Psoas muscle (tissue), 7 donors: ENCODE measurements at regions not wholly inside any gene's neighbourhood (a gene's known extent, or its start where the extent isn't known, plus 50 kb on each side); places are given as distances from the start of the nearest gene placed in this dataset.
A peak's percentile ranks its signal among the peaks of the same experiment; 100 is the strongest.

Source experiments
- ATAC-seq, 4 donors: fragments of 200-7000 bp; cut with Tn5 transposase; one replicate each; pipeline ENCODE4 v1.9.1; 2020; ENCODE audit warnings: moderate library complexity in 3 of 4, mild to moderate bottlenecking in 2 of 4
- DNase-seq, 2 donors: peaks; one replicate each; pipeline ENCODE4 v3.0.0-alpha.2; 2020
- H3K27ac ChIP-seq: fragments of 200-600 bp; one replicate; pipeline ENCODE4 v1.8.0; 2022
- H3K27me3 ChIP-seq, 3 donors: fragments of 200-600 bp in 1 of 3; one replicate each; pipeline versions ENCODE4 v1.6.1 to v1.8.0; 2013 to 2022; ENCODE audit warnings: low read length in 2 of 3, mild to moderate bottlenecking in 2 of 3, moderate library complexity in 1 of 3; ENCODE audit not compliant: insufficient read depth in 3 of 3
- H3K36me3 ChIP-seq, 2 donors: fragments of 200-600 bp in 1 of 2; one replicate each; pipeline versions ENCODE4 v1.6.1 to v1.8.0; 2013 to 2022; ENCODE audit warnings: low read depth in 1 of 2, mild to moderate bottlenecking in 1 of 2, moderate library complexity in 1 of 2; ENCODE audit not compliant: insufficient read depth in 1 of 2
- H3K4me1 ChIP-seq: fragments of 200-600 bp; one replicate; pipeline ENCODE4 v1.8.0; 2022
- H3K4me3 ChIP-seq: fragments of 200-600 bp; one replicate; pipeline ENCODE4 v1.8.0; 2022; ENCODE audit warnings: mild to moderate bottlenecking
- H3K9me3 ChIP-seq: fragments of 200-600 bp; one replicate; pipeline ENCODE4 v1.8.0; 2022
- WGBS, 3 donors: extraction: QIAGEN DNeasy Blood & Tissue Kit; methylation state at CpG; one replicate each; pipeline versions ENCODE4 v1.1.6 to v1.1.7; 2013; 5-methylcytosine and 5-hydroxymethylcytosine counted together
- intact Hi-C, 2 donors: fragments of 100-400 bp; cut with DNase I; formaldehyde crosslinking; loops; one replicate each; pipeline versions ENCODE4 v1.11.0 to v1.14.2; 2022
- TF ChIP-seq, protein P1 (sequence below): fragments of 200-600 bp; IDR thresholded peaks from one replicate; pipeline ENCODE4 v1.8.0; 2022; ENCODE audit warnings: antibody characterized with exemption
- donor health status: healthy with polysubstance abuse.
- donor health status: DM: no; HTN: no; CAD: no; lungs with moderate emphysema.
- donor health status: Bipolar disorder and iron deficiency.
- donor health status: healthy.
- donor health status: DM: yes; HTN: yes; CAD: no.
- donor health status: DM: no; HTN: no; CAD: no.
- donor health status: DM: yes; HTN: yes; CAD: no.

DNA sequence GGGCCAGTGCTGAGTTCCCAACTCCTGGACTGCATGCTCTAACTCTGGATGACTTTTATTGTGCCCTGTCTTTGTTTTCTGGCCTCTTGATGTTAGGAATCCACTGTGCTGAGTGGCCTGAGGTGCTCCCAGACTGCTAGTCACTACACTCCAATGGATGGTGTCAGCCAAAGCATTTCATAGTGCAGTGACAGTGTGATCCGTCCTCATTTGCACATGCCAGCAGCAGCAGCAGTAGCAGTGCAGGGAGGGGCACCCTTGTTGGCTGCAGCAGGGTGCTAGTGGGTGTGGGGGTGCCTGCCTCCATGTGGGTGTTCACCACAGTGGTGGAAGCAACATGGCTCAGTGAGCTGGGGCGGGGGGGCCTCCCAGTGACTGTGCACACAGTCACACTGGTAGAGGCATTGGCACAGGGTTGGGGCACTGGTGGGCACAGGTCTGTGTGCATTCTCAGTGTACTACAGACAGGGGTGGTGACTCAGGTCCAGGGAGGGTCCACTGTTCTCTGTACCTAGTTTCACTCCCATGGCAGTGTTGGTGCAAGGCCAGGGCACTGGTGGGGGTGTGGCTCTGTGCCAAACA is 214.0 kb downstream of the ZC3H11B start:
- intact Hi-C loops: no loop called here
- H3K36me3 ChIP-seq: no peaks in the 10 kb centered on the region
- DNase-seq: no peak
- no peak for ATAC-seq
- H3K9me3 ChIP-seq: peaks cover 7% of the 10 kb centered on the region
- H3K4me3 ChIP-seq: no peak overlapping the region
- WGBS, 3 donors: 66 to 78% (median 67%) methylated on average over 2 of the region's 2 CpGs
- no peaks in the 10 kb centered on the region for H3K27me3 ChIP-seq
- no peaks in the 10 kb centered on the region for H3K4me1 ChIP-seq
- TF ChIP-seq, protein P1, sequence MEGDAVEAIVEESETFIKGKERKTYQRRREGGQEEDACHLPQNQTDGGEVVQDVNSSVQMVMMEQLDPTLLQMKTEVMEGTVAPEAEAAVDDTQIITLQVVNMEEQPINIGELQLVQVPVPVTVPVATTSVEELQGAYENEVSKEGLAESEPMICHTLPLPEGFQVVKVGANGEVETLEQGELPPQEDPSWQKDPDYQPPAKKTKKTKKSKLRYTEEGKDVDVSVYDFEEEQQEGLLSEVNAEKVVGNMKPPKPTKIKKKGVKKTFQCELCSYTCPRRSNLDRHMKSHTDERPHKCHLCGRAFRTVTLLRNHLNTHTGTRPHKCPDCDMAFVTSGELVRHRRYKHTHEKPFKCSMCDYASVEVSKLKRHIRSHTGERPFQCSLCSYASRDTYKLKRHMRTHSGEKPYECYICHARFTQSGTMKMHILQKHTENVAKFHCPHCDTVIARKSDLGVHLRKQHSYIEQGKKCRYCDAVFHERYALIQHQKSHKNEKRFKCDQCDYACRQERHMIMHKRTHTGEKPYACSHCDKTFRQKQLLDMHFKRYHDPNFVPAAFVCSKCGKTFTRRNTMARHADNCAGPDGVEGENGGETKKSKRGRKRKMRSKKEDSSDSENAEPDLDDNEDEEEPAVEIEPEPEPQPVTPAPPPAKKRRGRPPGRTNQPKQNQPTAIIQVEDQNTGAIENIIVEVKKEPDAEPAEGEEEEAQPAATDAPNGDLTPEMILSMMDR: no peak
- H3K27ac ChIP-seq: no peak overlapping the region

DNA sequence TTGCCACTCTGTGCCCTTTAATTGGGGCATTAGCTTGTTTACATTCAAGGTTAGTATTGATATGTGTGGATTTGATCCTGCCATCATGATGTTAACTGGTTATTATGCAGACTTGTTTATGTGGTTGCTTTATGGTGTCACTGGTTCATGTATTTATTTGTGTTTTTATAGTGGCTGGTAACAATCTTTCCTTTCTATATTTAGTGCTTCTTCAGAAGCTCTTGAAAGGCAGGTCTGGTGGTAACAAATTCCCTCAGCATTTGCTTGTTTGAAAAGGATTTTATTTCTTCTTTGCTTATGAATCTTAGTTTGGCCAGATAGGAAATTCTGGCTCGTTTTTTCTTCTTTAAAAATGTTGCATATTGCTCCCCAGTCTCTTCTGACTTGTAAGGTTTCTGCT is 215.4 kb downstream of the ZC3H11B start:
- no peaks in the 10 kb centered on the region for H3K36me3 ChIP-seq
- peaks cover 7% of the 10 kb centered on the region for H3K9me3 ChIP-seq
- H3K4me1 ChIP-seq: no peaks in the 10 kb centered on the region
- no peak overlapping the region for H3K27ac ChIP-seq
- H3K4me3 ChIP-seq: no peak overlapping the region
- 50 to 69% (median 56%) methylated on average over 1 of the region's 1 CpG for WGBS, 3 donors
- DNase-seq (no peak), ATAC-seq (no peak)
- TF ChIP-seq, protein P1: no peak
- no peaks in the 10 kb centered on the region for H3K27me3 ChIP-seq
- intact Hi-C loops: no loop called here

DNA sequence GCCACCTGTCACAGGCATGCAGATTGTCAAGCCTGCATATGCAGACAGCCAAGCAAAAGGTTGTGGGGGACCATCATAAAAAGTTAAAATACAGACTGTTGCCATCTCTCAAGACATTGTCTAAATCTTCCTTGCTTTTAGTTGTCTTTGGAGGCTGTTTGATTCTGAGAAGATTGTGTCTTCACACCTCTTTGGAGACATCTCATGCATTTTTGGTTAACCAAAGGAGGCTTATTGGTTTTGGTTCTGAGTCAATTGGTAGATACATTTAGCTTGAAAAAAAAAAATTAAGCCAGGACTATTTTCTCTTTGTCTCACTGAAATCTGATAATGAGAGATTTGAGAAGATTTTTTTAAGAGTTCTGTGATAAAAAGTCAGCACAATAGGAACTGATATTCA is 217.6 kb downstream of the LYPLAL1 start:
- Histone ChIP-seq H3K4me1 (no peaks in the 10 kb centered on the region), H3K27me3 (no peaks in the 10 kb centered on the region), H3K27ac (no peak overlapping the region), H3K36me3 (no peaks in the 10 kb centered on the region), H3K9me3 (peaks cover 1% of the 10 kb centered on the region), H3K4me3 (no peak overlapping the region)
- ATAC-seq (no peak), DNase-seq (no peak)
- TF ChIP-seq, protein P1: no peak
- intact Hi-C loops: no loop called here

DNA sequence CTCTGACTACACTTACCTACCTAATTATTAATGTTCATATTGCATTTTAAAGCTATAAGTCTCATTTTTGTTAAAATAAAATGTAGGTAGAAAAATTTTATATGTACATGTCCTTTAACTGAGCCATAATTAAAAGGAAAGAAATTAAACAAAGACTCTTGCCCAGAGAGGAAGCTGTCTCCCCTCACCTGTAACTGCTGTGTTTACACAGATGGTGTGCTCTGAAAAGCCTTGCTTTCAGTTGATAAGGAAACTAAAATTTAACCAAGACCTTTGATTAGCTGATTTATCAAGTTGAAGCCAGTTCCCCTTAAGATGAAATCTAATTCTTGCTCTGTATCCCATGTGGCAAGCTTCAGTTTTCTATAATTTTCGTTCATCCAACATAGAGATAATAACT is 213.5 kb downstream of the LYPLAL1 start:
- no peaks in the 10 kb centered on the region for H3K4me1 ChIP-seq
- intact Hi-C loops: no loop called here
- no peaks in the 10 kb centered on the region for H3K27me3 ChIP-seq
- no peak overlapping the region for H3K4me3 ChIP-seq
- H3K27ac ChIP-seq: no peak overlapping the region
- no peaks in the 10 kb centered on the region for H3K9me3 ChIP-seq
- ATAC-seq (no peak), DNase-seq (no peak)
- TF ChIP-seq, protein P1: no peak
- no peaks in the 10 kb centered on the region for H3K36me3 ChIP-seq
- WGBS, 3 donors: 80 to 90% (median 82%) methylated on average over 1 of the region's 1 CpG

DNA sequence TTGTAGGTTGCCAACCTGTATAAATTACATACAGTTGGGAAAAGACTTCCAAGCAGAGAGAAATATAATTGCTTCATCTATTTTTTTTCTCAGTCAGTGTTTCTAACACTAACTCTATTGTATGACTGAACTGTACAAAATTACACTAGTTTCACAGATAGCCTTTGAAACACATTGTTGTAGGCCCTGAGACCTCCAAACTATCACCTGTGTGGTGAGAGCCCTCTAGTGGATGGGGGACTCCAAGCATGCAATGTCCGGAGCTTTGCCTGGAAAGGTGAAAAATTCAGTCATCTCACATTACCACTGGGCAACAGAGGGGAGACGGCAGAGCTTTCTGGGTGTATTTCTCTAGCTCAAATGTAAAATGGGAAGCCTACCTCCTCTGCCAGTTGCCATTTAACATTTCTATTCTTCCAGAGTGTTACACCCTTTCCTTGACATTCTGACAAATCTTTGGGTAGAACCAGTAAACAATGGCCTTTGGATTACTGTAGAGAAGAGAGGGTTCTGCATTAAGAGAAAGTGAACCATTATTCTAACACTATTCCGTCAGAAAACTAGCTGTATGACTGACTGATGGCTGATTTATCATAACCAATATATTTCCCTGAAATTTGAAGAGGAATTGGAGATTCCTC is 212.2 kb downstream of the LYPLAL1 start:
- intact Hi-C loops: no loop called here
- no peaks in the 10 kb centered on the region for H3K4me1 ChIP-seq
- H3K27me3 ChIP-seq: no peaks in the 10 kb centered on the region
- peak in 1 of 2 donors; percentile 14 for DNase-seq
- TF ChIP-seq, protein P1: peak; percentile 64
- H3K36me3 ChIP-seq: no peaks in the 10 kb centered on the region
- no peaks in the 10 kb centered on the region for H3K9me3 ChIP-seq
- 40 to 53% (median 47%) methylated on average over 3 of the region's 3 CpGs for WGBS, 3 donors
- H3K4me3 ChIP-seq: no peak overlapping the region
- ATAC-seq: peak; percentile 53 to 77 (median 70)
- H3K27ac ChIP-seq: no peak overlapping the region
